ENCODE measurements at regions not wholly inside any gene's neighbourhood (a gene's known extent, or its start where the extent isn't known, plus 50 kb on each side); places are given as distances from the start of the nearest gene placed in this dataset.

DNA sequence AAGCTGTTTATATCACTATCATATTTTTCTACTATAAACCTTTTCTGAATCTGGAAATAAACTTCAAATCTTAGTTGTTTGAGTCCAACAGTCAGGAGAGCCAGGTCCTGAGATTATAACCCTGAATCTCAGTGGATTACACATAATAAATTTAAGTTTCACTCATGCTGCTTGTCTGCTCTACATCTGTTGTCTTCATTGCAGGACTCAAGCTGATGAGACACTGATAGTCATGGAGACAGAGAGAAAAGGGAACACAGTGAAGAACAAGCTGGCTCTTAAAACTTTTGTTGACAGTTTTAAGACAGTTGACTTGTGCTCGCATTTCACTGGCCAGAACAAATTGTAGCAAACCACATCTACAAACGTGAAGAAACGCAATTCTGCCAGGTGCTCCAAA, 327.0 kb upstream of the CTSO start:
- WGBS (ENCODE audit: insufficient coverage) = no CpG with 5 or more reads among the region's 3 CpGs
- peak; percentile 70 for DNase-seq
- Histone ChIP-seq H3K27ac (ENCODE audit: low read length) (no peak overlapping the region), H3K4me3 (ENCODE audit: low read length) (no peak overlapping the region), H3K27me3 (ENCODE audit: control insufficient read depth, insufficient read depth, low read length) (no peaks in the 10 kb centered on the region), H3K4me1 (ENCODE audit: control insufficient read depth, insufficient read depth, low read length) (no peaks in the 10 kb centered on the region), H3K36me3 (ENCODE audit: control insufficient read depth, insufficient read depth, low read length) (no peaks in the 10 kb centered on the region), H3K9me3 (replicated peaks; ENCODE audit: control insufficient read depth, low read depth, low read length) (peaks cover 3% of the 10 kb centered on the region)

DNA sequence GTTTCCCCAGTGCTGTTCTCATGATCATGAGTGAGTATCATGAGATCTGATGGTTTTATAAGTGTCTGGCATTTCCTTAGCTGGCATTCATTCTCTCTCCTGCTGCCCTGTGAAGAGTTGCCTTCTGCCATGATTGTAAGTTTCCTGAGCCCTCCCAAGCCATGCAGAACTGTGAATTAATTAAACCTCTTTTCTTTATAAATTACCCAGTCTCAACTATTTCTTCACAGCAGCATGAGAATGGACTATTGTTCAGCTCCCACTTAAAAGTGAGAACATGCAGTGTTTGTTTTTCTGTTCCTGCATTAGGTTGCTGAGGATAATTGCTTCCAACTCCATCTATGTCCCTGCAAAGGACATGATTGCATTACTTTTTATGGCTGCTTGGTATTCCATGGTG, 311.7 kb upstream of the CTSO start:
- Histone ChIP-seq H3K27me3 (ENCODE audit: control insufficient read depth, insufficient read depth, low read length) (no peaks in the 10 kb centered on the region), H3K4me1 (ENCODE audit: control insufficient read depth, insufficient read depth, low read length) (no peaks in the 10 kb centered on the region), H3K27ac (ENCODE audit: low read length) (no peak overlapping the region), H3K4me3 (ENCODE audit: low read length) (no peak overlapping the region), H3K36me3 (ENCODE audit: control insufficient read depth, insufficient read depth, low read length) (no peaks in the 10 kb centered on the region), H3K9me3 (replicated peaks; ENCODE audit: control insufficient read depth, low read depth, low read length) (no peaks in the 10 kb centered on the region)
- DNase-seq = no peak

DNA sequence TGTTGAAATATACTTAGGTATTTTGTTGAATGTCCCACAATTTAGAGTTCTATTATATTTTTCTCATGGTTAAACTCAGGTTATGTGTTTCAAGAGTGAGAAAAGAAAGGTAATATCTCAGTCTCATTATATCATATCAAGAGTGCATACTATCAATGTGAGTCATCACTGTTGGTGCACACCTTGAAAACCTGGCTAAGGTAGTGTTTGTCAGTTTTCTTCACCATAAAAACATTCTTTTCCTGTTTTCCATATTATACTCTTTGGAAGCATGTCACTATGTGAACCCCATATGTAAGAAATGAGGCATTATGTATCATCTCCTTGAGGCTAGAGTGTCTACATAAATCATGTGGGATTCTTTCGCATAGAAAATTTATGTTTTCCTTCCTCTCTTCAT, 307.6 kb upstream of the CTSO start:
- Histone ChIP-seq H3K27me3 (ENCODE audit: control insufficient read depth, insufficient read depth, low read length) (no peaks in the 10 kb centered on the region), H3K4me3 (ENCODE audit: low read length) (no peak overlapping the region), H3K27ac (ENCODE audit: low read length) (no peak overlapping the region), H3K36me3 (ENCODE audit: control insufficient read depth, insufficient read depth, low read length) (no peaks in the 10 kb centered on the region), H3K4me1 (ENCODE audit: control insufficient read depth, insufficient read depth, low read length) (no peaks in the 10 kb centered on the region), H3K9me3 (replicated peaks; ENCODE audit: control insufficient read depth, low read depth, low read length) (no peaks in the 10 kb centered on the region)
- DNase-seq = no peak
- WGBS (ENCODE audit: insufficient coverage) = no CpG with 5 or more reads among the region's 1 CpG

DNA sequence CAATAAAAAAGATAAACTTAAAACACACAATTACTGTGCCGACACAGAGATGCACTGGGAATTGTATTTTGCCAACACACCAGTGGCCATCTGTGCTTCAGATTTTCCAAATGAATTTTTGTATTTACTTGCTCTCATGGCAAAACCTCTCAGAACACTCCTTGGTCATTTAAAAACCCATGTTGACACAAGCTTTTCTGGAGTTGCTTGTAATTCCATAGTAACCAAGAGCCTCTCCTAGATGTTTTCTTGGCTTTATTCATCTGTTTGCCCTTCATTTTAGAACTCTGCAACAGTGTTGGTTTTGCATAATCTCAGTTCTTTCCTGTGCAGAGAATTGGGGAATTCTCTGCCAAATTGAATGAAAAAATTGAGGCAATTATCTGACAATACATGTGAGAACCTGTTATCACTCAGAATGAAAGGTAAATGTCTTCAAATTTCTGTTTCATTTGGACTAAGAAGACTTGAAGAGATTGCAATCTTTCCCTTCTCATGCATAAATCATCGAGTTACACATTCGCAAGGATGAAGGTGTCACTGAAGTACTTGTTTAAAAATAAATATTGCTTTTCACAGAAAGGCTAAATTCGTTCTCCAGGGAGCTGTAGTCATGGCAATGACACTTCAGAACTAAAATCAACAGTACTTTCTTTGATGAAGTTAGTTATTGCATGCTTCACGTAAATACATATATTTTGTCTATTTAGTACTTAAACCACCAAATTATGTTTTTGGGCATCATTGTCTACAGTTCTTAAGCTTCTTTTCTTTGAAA, 301.8 kb upstream of the CTSO start:
- peak; percentile 49 for DNase-seq
- 20% methylated on average over 1 of the region's 5 CpGs for WGBS (ENCODE audit: insufficient coverage)
- Histone ChIP-seq H3K27me3 (ENCODE audit: control insufficient read depth, insufficient read depth, low read length) (no peaks in the 10 kb centered on the region), H3K27ac (ENCODE audit: low read length) (no peak overlapping the region), H3K4me3 (ENCODE audit: low read length) (no peak overlapping the region), H3K4me1 (ENCODE audit: control insufficient read depth, insufficient read depth, low read length) (peaks cover 3% of the 10 kb centered on the region), H3K9me3 (replicated peaks; ENCODE audit: control insufficient read depth, low read depth, low read length) (no peaks in the 10 kb centered on the region), H3K36me3 (ENCODE audit: control insufficient read depth, insufficient read depth, low read length) (no peaks in the 10 kb centered on the region)

DNA sequence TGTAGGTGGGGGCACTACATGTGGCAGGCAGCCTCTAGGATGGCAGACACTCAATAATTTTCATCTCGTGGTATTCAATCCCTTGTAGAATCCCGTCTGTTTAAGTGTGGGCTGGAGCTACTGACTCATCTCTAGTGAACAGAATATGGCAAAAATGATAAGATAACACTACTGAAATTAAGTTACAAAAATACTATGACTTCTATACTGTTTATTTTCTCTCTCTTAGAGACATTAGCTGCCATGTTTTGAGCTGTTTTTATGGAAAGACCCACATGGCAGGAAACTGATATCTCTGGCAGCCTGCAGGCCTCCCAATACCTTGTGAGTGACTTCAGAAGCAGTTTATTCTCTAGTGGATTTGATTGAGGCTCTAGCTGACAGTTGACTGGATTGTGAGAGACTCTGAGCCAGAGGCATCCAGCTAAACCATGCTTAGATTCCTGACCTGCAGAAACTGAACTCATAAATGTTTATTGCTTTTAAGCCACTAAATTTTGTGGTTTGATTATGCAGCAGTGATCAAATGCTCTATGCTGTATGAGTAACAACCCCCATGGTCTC, 298.8 kb upstream of the CTSO start:
- peak; percentile 43 for DNase-seq
- H3K4me1 ChIP-seq (ENCODE audit: control insufficient read depth, insufficient read depth, low read length) = peaks cover 3% of the 10 kb centered on the region
- peak overlapping the region; percentile 37 for H3K27ac ChIP-seq (ENCODE audit: low read length)
- H3K9me3 ChIP-seq (replicated peaks; ENCODE audit: control insufficient read depth, low read depth, low read length) = no peaks in the 10 kb centered on the region
- H3K36me3 ChIP-seq (ENCODE audit: control insufficient read depth, insufficient read depth, low read length) = no peaks in the 10 kb centered on the region
- WGBS (ENCODE audit: insufficient coverage) = no CpG with 5 or more reads among the region's 2 CpGs
- no peak overlapping the region for H3K4me3 ChIP-seq (ENCODE audit: low read length)
- H3K27me3 ChIP-seq (ENCODE audit: control insufficient read depth, insufficient read depth, low read length) = no peaks in the 10 kb centered on the region

DNA sequence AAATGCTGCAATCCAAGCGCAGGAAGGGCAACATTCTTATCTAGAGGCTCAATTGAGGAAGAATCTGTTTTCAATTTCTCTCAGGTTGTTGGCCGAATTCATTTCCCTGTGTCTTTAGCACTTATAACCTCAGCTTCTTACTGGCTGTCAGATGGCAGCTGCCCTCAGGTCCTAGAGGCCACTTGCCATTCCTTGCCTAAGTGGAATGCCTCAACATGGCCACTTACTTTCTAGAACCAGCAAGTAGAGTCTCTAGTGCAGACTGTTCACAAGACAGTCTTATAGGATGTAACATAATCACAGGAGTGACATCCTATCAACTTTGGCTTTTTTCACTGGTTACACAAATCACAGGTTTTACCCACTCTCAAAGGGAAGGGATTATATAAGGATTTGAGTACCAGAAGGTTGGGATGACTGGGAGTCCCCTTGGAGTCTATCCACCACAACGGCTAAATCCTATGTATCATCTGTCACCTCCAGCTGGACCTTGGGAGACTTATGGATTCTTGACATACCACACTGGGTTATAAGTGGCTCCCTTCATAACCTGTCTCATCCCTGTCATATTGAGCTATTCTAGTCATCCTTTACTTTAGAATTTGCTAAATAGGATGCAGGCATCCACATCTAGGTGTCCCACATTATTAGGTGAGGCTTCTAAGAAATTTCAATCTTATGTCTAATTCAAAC, 297.9 kb upstream of the CTSO start:
- H3K4me3 ChIP-seq (ENCODE audit: low read length) = no peak overlapping the region
- peaks cover 3% of the 10 kb centered on the region for H3K4me1 ChIP-seq (ENCODE audit: control insufficient read depth, insufficient read depth, low read length)
- no peaks in the 10 kb centered on the region for H3K36me3 ChIP-seq (ENCODE audit: control insufficient read depth, insufficient read depth, low read length)
- H3K27me3 ChIP-seq (ENCODE audit: control insufficient read depth, insufficient read depth, low read length) = no peaks in the 10 kb centered on the region
- H3K27ac ChIP-seq (ENCODE audit: low read length) = no peak overlapping the region
- 54% methylated on average over 2 of the region's 3 CpGs for WGBS (ENCODE audit: insufficient coverage)
- DNase-seq = peak; percentile 44
- H3K9me3 ChIP-seq (replicated peaks; ENCODE audit: control insufficient read depth, low read depth, low read length) = no peaks in the 10 kb centered on the region

DNA sequence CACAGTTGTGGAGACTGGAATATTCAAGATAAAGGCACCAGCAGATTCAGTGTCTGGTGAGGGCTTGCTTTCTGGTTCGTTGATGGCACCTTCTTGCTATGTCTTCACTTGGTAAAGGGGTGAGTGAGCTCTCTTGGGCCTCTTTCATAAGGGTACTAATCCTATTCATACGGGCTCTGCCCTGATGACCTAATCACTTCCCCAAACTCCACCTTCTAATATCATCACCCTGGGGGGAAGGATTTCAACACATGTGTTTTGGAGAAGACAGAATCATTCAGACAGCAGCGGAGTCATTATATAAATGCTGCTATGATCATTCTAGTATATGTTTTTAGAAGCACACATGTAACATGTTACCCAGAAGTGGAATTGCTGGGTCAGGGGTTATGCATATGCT, 295.3 kb upstream of the CTSO start:
- WGBS (ENCODE audit: insufficient coverage) = no CpG with 5 or more reads among the region's 3 CpGs
- no peaks in the 10 kb centered on the region for H3K9me3 ChIP-seq (replicated peaks; ENCODE audit: control insufficient read depth, low read depth, low read length)
- no peak overlapping the region for H3K4me3 ChIP-seq (ENCODE audit: low read length)
- H3K36me3 ChIP-seq (ENCODE audit: control insufficient read depth, insufficient read depth, low read length) = no peaks in the 10 kb centered on the region
- no peaks in the 10 kb centered on the region for H3K27me3 ChIP-seq (ENCODE audit: control insufficient read depth, insufficient read depth, low read length)
- no peak overlapping the region for H3K27ac ChIP-seq (ENCODE audit: low read length)
- H3K4me1 ChIP-seq (ENCODE audit: control insufficient read depth, insufficient read depth, low read length) = peaks cover 3% of the 10 kb centered on the region
- DNase-seq = no peak

DNA sequence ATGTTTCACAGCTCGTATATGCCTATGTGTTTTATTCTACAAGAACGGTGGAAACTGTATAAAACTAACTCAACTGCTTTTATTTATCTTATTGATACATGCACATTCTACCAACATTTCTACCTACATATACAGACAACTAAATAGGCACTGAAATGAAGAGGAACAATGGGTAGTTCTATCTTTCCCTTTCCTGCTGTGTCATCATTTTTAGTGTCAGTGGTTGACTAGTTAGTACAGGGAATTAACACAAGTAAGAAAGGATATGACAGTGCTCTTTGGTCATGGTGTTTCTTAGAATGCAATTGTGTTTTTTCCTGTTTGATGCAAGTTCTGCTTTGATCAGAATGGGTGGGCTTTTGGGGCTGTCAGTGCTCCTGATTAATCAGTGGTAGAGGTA, 293.8 kb upstream of the CTSO start:
- WGBS (ENCODE audit: insufficient coverage) = no CpG with 5 or more reads among the region's 2 CpGs
- Histone ChIP-seq H3K36me3 (ENCODE audit: control insufficient read depth, insufficient read depth, low read length) (no peaks in the 10 kb centered on the region), H3K4me1 (ENCODE audit: control insufficient read depth, insufficient read depth, low read length) (peaks cover 3% of the 10 kb centered on the region), H3K27ac (ENCODE audit: low read length) (no peak overlapping the region), H3K9me3 (replicated peaks; ENCODE audit: control insufficient read depth, low read depth, low read length) (no peaks in the 10 kb centered on the region), H3K27me3 (ENCODE audit: control insufficient read depth, insufficient read depth, low read length) (no peaks in the 10 kb centered on the region), H3K4me3 (ENCODE audit: low read length) (no peak overlapping the region)
- DNase-seq = no peak

DNA sequence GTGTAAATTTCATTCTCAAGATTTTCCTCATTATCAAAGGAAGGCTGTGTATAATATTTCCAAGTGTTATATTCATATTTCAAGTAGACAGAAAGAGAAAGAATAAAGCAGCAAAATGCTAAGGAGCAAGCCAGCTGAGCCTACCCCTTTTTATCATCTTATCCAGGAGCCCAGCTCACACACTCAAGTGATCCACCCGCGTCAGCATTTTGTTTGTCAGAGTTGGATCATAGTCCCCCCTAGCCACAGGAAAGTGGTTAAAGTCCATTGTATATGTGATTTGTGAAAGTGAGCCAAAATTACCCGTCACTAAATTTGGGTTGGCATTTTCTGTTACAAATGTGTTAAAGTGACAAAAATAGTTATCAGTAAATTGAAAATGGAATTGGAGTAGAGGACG, 289.3 kb upstream of the CTSO start:
- no peak for DNase-seq
- Histone ChIP-seq H3K4me1 (ENCODE audit: control insufficient read depth, insufficient read depth, low read length) (no peaks in the 10 kb centered on the region), H3K4me3 (ENCODE audit: low read length) (no peak overlapping the region), H3K27me3 (ENCODE audit: control insufficient read depth, insufficient read depth, low read length) (no peaks in the 10 kb centered on the region), H3K9me3 (replicated peaks; ENCODE audit: control insufficient read depth, low read depth, low read length) (no peaks in the 10 kb centered on the region), H3K27ac (ENCODE audit: low read length) (no peak overlapping the region), H3K36me3 (ENCODE audit: control insufficient read depth, insufficient read depth, low read length) (no peaks in the 10 kb centered on the region)
- no CpG with 5 or more reads among the region's 4 CpGs for WGBS (ENCODE audit: insufficient coverage)

DNA sequence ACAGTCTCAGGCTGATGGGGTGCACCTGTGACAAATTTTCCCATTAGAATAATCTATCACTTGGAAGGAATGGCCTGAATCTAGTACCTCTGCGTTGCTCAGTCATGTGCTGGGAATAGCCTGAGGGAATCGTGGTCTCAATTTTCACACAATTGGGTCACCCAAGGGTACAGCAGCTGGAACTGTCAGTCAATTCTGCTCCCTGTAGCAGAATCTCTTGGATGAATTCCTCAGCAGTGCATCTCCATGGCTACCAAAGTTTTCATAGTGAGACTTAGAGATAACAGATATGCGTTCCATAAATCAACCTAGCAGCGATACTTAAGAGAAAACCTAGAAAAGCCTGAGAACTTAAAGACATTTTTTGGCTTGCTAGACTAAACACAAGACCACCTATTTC, 288.7 kb upstream of the CTSO start:
- no peak overlapping the region for H3K4me3 ChIP-seq (ENCODE audit: low read length)
- no peaks in the 10 kb centered on the region for H3K36me3 ChIP-seq (ENCODE audit: control insufficient read depth, insufficient read depth, low read length)
- DNase-seq = peak; percentile 49
- H3K4me1 ChIP-seq (ENCODE audit: control insufficient read depth, insufficient read depth, low read length) = no peaks in the 10 kb centered on the region
- WGBS (ENCODE audit: insufficient coverage) = 40% methylated on average over 2 of the region's 4 CpGs
- H3K27me3 ChIP-seq (ENCODE audit: control insufficient read depth, insufficient read depth, low read length) = no peaks in the 10 kb centered on the region
- peak overlapping the region; percentile 44 for H3K27ac ChIP-seq (ENCODE audit: low read length)
- no peaks in the 10 kb centered on the region for H3K9me3 ChIP-seq (replicated peaks; ENCODE audit: control insufficient read depth, low read depth, low read length)

Measured in muscle of leg (tissue), 3 donors.